Activated naive CD4-positive, alpha-beta T cell treated with anti-CD3 and anti-CD28 coated beads, Interleukin-2, amount 50 U/mL, for 72 hours (primary cell): ENCODE measurements at regions not wholly inside any gene's neighbourhood (a gene's known extent, or its start where the extent isn't known, plus 50 kb on each side); places are given as distances from the start of the nearest gene placed in this dataset.

Experiments used
- ATAC-seq, 2 donors: fragments of 150-1000 bp; cut with Tn5 transposase; 2 replicates each; pipeline ENCODE4 v1.10.0; 2021; ENCODE audit warnings: mild to moderate bottlenecking in 2 of 2, moderate library complexity in 2 of 2
- DNase-seq, 2 donors: peaks; one replicate each; pipeline ENCODE4 v3.0.0; 2021 to 2022; ENCODE audit warnings: low spot score in 2 of 2
- H3K27ac Mint-ChIP-seq, 2 donors: one replicate each; pipeline ENCODE4 v1.8.0; 2022; ENCODE audit warnings: mild to moderate bottlenecking in 2 of 2, mixed read lengths in 2 of 2
- H3K36me3 Mint-ChIP-seq, 2 donors: one replicate each; pipeline ENCODE4 v1.8.0; 2022; ENCODE audit warnings: mixed read lengths in 2 of 2
- H3K9me3 Mint-ChIP-seq, 2 donors: one replicate each; pipeline ENCODE4 v1.8.0; 2022; ENCODE audit warnings: mixed read lengths in 2 of 2

DNA sequence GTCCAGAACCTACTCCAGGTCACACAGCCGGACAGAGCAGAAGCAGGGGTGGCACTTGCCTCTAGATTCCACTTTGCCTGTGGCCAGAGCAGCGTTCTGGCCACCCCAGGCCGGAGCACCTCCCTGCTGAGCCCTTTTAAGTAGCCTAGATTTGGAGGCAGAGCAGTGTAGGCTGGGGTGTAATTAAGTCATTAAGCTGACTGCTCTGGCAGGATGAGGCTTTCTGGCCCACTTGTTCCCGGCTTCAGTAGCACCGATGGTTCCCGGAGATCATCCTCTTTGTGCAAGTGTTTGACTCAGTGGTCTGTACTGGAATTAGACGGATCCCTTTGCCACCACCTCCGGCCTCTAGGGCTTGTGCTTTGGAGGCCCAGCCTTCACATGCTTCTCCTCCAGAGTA, 281.9 kb upstream of the ANKRD55 start:
- Mint-ChIP-seq H3K9me3 (no peaks in the 10 kb centered on the region), H3K36me3 (no peaks in the 10 kb centered on the region), H3K27ac (no peak overlapping the region)
- no peak for DNase-seq
- no peak for ATAC-seq

GRCh38 chr5:56514245-56514644, 281.1 kb upstream of the ANKRD55 start:
- DNase-seq (no peak), ATAC-seq (no peak)
- H3K9me3 Mint-ChIP-seq, result no peaks in the 10 kb centered on the region
- H3K27ac Mint-ChIP-seq, result no peak overlapping the region
- H3K36me3 Mint-ChIP-seq, result no peaks in the 10 kb centered on the region

- H3K9me3 Mint-ChIP-seq, result no peaks in the 10 kb centered on the region
- ATAC-seq, result no peak
- no peak overlapping the region for H3K27ac Mint-ChIP-seq
- H3K36me3 Mint-ChIP-seq, result no peaks in the 10 kb centered on the region
- no peak for DNase-seq
These were observed 280.0 kb upstream of the ANKRD55 start for GRCh38 chr5:56513141-56513540.

DNA sequence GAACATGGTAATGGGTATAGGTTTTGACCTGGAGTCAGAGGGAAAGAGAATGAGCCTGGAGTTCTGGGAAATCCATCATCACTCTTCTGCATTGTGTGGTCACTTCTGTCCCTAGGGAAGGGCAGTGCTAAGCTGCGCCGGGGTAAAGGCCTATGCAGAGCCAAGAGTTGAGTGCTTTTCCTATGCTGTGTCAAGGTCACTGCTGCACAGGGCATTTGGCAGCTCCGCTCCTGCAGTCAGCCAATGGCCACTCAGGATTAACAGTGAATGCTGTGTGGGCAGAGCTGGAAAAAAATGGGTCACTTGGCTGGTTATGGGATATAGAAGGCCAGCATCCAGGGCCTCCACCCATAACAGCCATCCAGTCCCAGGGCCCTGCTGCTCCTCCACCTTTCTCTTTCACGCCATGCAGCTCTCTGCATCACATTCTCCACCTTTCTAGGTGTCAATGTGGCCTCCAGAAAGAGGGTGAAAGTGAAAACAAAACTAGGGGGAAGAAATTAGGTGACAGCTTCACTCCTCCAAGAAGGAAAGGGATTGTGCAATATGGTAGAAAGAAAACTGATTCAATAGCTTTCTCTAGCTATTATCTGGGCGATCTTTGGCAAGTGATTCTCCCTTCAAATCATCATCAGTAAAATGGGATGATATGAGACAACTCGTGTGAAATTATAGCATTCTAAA, 279.3 kb upstream of the ANKRD55 start:
- ATAC-seq (peak; percentile 22 to 51), DNase-seq (no peak)
- H3K36me3 Mint-ChIP-seq, result no peaks in the 10 kb centered on the region
- H3K9me3 Mint-ChIP-seq, result no peaks in the 10 kb centered on the region
- H3K27ac Mint-ChIP-seq, result no peak overlapping the region

- no peak overlapping the region for H3K27ac Mint-ChIP-seq
- H3K36me3 Mint-ChIP-seq, result no peaks in the 10 kb centered on the region
- DNase-seq (no peak), ATAC-seq (no peak)
- H3K9me3 Mint-ChIP-seq, result peaks cover 0 to under 1% of the 10 kb centered on the region in 2 donors
These were observed 278.3 kb upstream of the ANKRD55 start for GRCh38 chr5:56511326-56511841.

- DNase-seq (no peak), ATAC-seq (peak in 1 of 2 donors; percentile 29)
- peaks cover 0 to 16% of the 10 kb centered on the region in 2 donors for H3K9me3 Mint-ChIP-seq
- no peaks in the 10 kb centered on the region for H3K36me3 Mint-ChIP-seq
- no peak overlapping the region for H3K27ac Mint-ChIP-seq
These were observed 275.1 kb upstream of the ANKRD55 start for GRCh38 chr5:56508249-56508648.

GRCh38 chr5:56507351-56507930, 274.3 kb upstream of the ANKRD55 start:
- ATAC-seq (no peak), DNase-seq (no peak)
- Mint-ChIP-seq H3K36me3 (no peaks in the 10 kb centered on the region), H3K9me3 (peaks cover 0 to 16% of the 10 kb centered on the region in 2 donors), H3K27ac (no peak overlapping the region)

DNA sequence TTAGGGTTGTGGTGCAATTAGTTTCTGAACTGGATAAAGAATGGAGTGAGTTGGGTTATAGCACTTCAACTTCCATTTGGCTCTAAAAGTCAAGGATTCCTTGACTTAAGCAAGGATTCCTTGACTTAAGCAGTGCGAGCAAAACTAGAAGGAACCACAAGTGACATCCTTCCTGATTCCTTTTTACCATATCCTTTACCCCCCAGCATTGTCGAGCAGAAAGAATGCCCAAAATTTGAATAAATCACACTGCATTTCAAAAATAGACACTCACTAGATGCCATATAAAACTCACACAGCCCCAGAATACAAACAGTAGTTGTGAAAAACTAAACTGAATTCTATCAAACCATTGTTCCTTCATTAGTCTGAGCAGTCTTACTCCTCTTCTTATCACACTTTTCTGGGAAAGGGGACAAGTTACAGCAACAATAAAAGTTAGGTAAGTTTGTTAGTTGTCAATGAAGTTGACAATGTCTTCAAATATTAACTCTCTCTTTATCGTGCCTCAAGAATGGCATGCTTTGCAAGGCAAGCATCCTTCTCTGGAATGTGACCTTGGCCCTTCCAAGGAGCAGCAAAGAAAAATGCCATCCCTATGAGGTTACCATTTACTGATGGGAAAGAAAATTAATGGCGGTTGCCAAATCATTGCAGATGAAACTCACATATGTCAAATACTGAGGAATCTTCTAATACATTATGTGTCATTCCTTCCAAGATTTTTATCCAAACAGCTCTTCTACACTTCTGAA, 273.3 kb upstream of the ANKRD55 start:
- no peak for DNase-seq
- H3K9me3 Mint-ChIP-seq, result peaks cover 0 to 16% of the 10 kb centered on the region in 2 donors
- H3K36me3 Mint-ChIP-seq, result no peaks in the 10 kb centered on the region
- no peak for ATAC-seq
- no peak overlapping the region for H3K27ac Mint-ChIP-seq

- no peak for ATAC-seq
- no peak overlapping the region for H3K27ac Mint-ChIP-seq
- DNase-seq, result no peak
- H3K36me3 Mint-ChIP-seq, result no peaks in the 10 kb centered on the region
- H3K9me3 Mint-ChIP-seq, result peaks cover 4 to 16% of the 10 kb centered on the region in 2 donors
These were observed 270.8 kb upstream of the ANKRD55 start for GRCh38 chr5:56503929-56504328.

DNA sequence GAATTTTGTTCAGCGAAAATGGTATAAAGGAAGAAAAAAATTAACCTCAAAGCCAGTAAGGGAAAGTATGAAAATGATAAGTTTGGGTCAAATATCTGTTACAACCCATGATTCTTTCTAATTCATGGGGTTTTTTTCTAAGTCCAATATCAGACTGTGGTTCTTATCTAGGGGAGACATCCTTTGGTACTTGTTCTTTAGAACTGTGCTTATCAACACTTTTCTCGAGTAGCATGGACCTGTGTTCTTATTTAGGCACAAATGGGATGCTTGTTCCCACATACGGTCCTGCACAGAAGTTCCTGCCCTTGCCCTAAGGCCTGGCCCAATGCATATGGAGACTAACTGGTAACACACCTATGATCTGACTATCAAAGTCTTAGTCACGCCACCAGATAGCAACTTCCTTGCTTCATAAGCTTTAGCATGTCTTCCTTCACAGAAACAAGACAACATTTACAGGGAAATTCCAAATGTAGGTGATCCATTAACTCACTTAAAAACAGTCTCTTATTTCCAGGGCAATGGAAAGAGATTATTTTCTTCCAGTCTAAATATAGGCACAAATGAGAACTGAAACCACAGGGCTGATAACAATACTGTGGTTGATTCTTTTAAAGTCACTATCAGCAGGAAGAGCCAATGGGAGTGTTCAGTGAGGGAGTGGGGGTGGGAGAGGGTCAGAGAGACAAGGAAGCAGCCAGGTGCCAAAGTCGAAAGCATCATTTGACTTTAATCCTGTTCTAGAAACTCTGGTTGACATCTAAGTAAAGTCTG, 268.8 kb upstream of the ANKRD55 start:
- ATAC-seq (peak; percentile 41 to 50), DNase-seq (no peak)
- no peaks in the 10 kb centered on the region for H3K36me3 Mint-ChIP-seq
- peaks cover 4 to 16% of the 10 kb centered on the region in 2 donors for H3K9me3 Mint-ChIP-seq
- H3K27ac Mint-ChIP-seq, result peak overlapping the region in 1 of 2 donors; percentile 79

DNA sequence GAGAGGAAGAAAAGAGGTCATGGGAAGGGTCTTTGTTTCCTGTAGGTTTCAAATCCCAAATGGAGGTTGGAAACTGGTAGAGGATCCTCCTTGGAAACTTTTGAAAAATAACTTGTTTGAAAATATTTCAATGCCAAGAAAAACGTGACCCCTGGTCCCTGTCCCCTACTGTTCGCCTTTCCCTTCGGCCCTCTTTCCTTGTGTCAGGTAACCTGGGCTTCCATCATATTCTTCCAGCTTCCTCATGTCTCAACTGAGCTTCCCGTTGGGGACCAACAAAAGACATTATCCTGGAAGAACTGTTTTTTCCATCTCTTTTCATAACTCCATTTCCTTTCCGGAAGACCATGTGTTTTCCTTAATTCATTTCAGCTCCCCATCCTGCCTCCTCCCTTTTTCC, 266.8 kb upstream of the ANKRD55 start:
- Mint-ChIP-seq H3K27ac (no peak overlapping the region), H3K36me3 (no peaks in the 10 kb centered on the region), H3K9me3 (peaks cover 4 to 11% of the 10 kb centered on the region in 2 donors)
- DNase-seq (no peak), ATAC-seq (no peak)

DNA sequence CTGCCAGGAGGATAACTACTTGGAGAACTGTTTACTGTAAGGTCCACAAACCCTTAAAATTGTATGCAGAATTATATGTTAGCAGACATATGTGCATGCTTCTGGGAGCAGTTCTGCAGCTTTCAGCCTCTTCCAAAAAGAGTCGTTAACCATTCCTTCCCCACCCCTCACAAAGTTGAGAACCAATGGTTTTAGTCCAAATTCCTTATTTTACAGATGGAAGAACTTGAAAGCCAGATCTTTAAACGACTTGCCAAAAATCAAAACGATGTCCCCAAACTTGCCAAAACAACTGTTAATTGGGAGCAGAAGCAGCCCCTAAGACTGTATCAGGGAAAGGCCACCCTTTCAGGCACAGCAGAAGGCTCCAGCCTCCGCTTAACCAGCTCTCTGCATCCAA, 266.4 kb upstream of the ANKRD55 start:
- H3K27ac Mint-ChIP-seq, result no peak overlapping the region
- DNase-seq (no peak), ATAC-seq (no peak)
- no peaks in the 10 kb centered on the region for H3K36me3 Mint-ChIP-seq
- peaks cover 4 to 9% of the 10 kb centered on the region in 2 donors for H3K9me3 Mint-ChIP-seq

GRCh38 chr5:56498759-56499395, 265.7 kb upstream of the ANKRD55 start:
- no peak for ATAC-seq
- H3K36me3 Mint-ChIP-seq, result no peaks in the 10 kb centered on the region

GRCh38 chr5:56496581-56497063, 263.5 kb upstream of the ANKRD55 start:
- H3K9me3 Mint-ChIP-seq, result peaks cover 0 to 4% of the 10 kb centered on the region in 2 donors
- ATAC-seq, result no peak
- H3K36me3 Mint-ChIP-seq, result peaks cover 0 to 2% of the 10 kb centered on the region in 2 donors

More at GRCh38 chr5:56498759-56499395, 265.7 kb upstream of the ANKRD55 start:
- Mint-ChIP-seq H3K9me3 (peaks cover 4% of the 10 kb centered on the region in 2 donors), H3K27ac (no peak overlapping the region)
- DNase-seq, result no peak

GRCh38 chr5:56494300-56494731, 261.2 kb upstream of the ANKRD55 start:
- Mint-ChIP-seq H3K9me3 (no peaks in the 10 kb centered on the region), H3K36me3 (peaks cover 0 to 13% of the 10 kb centered on the region in 2 donors), H3K27ac (no peak overlapping the region)
- no peak for ATAC-seq
- DNase-seq, result no peak

More at GRCh38 chr5:56496581-56497063, 263.5 kb upstream of the ANKRD55 start:
- no peak overlapping the region for H3K27ac Mint-ChIP-seq
- DNase-seq, result no peak

GRCh38 chr5:56493766-56494165, 260.6 kb upstream of the ANKRD55 start:
- H3K9me3 Mint-ChIP-seq, result peaks cover 0 to under 1% of the 10 kb centered on the region in 2 donors
- ATAC-seq (no peak), DNase-seq (no peak)
- peaks cover 0 to 13% of the 10 kb centered on the region in 2 donors for H3K36me3 Mint-ChIP-seq
- no peak overlapping the region for H3K27ac Mint-ChIP-seq
